ENCODE measurements at regions not wholly inside any gene's neighbourhood (a gene's known extent, or its start where the extent isn't known, plus 50 kb on each side); places are given as distances from the start of the nearest gene placed in this dataset.

GRCh38 chr10:117885206-117885829, 161.4 kb downstream of the RAB11FIP2 start:
- no peak for DNase-seq

- DNase-seq = no peak
Measured at GRCh38 chr10:117886766-117887165, 160.0 kb downstream of the RAB11FIP2 start.

GRCh38 chr10:117889664-117890063, 157.1 kb downstream of the RAB11FIP2 start:
- DNase-seq = no peak

GRCh38 chr10:117892681-117893220, 154.0 kb downstream of the RAB11FIP2 start:
- no peak for DNase-seq

GRCh38 chr10:117894339-117894738, 152.4 kb downstream of the RAB11FIP2 start:
- DNase-seq = no peak

- DNase-seq = no peak
Measured at GRCh38 chr10:117896517-117896916, 150.2 kb downstream of the RAB11FIP2 start.

- DNase-seq = no peak
Measured at GRCh38 chr10:117899181-117899683, 147.5 kb downstream of the RAB11FIP2 start.

GRCh38 chr10:117900280-117900679, 146.5 kb downstream of the RAB11FIP2 start:
- DNase-seq = no peak

GRCh38 chr10:117903854-117904253, 142.9 kb downstream of the RAB11FIP2 start:
- DNase-seq = no peak

GRCh38 chr10:117905404-117905803, 141.3 kb downstream of the RAB11FIP2 start:
- no peak for DNase-seq

- DNase-seq = no peak
Measured at GRCh38 chr10:117911684-117912083, 135.1 kb downstream of the RAB11FIP2 start.

GRCh38 chr10:117914334-117914733, 132.4 kb downstream of the RAB11FIP2 start:
- no peak for DNase-seq

- no peak for DNase-seq
Measured at GRCh38 chr10:117920956-117921355, 125.8 kb downstream of the RAB11FIP2 start.

GRCh38 chr10:117921421-117921820, 125.3 kb downstream of the RAB11FIP2 start:
- no peak for DNase-seq

- DNase-seq = no peak
Measured at GRCh38 chr10:117924820-117925219, 121.9 kb downstream of the RAB11FIP2 start.

- DNase-seq = no peak
Measured at GRCh38 chr10:117925369-117925768, 121.4 kb downstream of the RAB11FIP2 start.

GRCh38 chr10:117926491-117926890, 120.2 kb downstream of the RAB11FIP2 start:
- no peak for DNase-seq

- DNase-seq = no peak
Measured at GRCh38 chr10:117927332-117927731, 119.4 kb downstream of the RAB11FIP2 start.

GRCh38 chr10:117927871-117928270, 118.9 kb downstream of the RAB11FIP2 start:
- no peak for DNase-seq

GRCh38 chr10:117928281-117928680, 118.5 kb downstream of the RAB11FIP2 start:
- no peak for DNase-seq

- DNase-seq = no peak
Measured at GRCh38 chr10:117928741-117929140, 118.0 kb downstream of the RAB11FIP2 start.

GRCh38 chr10:117929327-117930067, 117.2 kb downstream of the RAB11FIP2 start:
- DNase-seq = no peak

GRCh38 chr10:117931078-117931477, 115.7 kb downstream of the RAB11FIP2 start:
- no peak for DNase-seq

GRCh38 chr10:117933036-117933435, 113.7 kb downstream of the RAB11FIP2 start:
- DNase-seq = no peak

All from SW 1271 (cell line).